GDM1 (cell line): ENCODE measurements at regions not wholly inside any gene's neighbourhood (a gene's known extent, or its start where the extent isn't known, plus 50 kb on each side); places are given as distances from the start of the nearest gene placed in this dataset.
"Not testable (repeated sequence)": the region's sequence is repeated elsewhere in the genome, so short reads cannot be mapped to it uniquely, and the experiment has no call there.

Source experiments
- DNase-seq: peaks from one replicate; lab custom pipeline; 2025; lab: John Stamatoyannopoulos, UW

DNA sequence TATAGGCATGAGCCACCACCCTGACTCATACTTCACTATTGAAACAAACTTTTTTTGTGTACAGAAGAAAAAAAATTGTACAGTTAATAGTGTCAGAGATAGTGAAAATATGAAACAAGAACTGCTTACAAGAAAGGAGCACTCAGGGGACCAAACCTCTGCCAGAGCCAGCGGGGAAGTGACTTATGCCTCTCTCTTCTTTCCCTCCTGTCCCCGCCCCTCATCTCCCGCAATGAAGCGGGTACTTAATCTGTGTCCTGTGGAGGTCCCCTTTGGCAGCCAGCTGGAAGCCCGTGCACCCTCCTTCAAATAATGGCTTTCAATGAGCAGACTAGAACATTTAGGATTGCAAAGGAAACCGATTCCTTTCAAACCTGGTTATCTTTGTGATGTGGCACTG lies 51.5 kb downstream of the PPIAL4A start:
- not testable (repeated sequence) for DNase-seq

DNA sequence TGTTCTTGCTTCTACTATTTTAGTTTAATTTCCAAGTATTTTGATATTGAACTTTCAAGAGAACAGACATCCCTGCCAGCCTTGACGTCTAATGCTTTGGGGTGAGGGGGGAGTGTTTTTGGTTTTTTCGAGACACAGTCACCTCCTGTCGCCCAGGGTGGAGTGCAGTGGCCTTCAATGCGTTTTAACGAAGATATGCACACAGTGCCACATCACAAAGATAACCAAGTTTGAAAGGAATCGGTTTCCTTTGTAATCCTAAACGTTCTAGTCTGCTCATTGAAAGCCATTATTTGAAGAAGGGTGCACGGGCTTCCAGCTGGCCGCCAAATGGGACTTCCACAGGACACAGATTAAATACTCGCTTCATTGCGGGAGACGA lies 52.3 kb downstream of the PPIAL4A start:
- not testable (repeated sequence) for DNase-seq

DNA sequence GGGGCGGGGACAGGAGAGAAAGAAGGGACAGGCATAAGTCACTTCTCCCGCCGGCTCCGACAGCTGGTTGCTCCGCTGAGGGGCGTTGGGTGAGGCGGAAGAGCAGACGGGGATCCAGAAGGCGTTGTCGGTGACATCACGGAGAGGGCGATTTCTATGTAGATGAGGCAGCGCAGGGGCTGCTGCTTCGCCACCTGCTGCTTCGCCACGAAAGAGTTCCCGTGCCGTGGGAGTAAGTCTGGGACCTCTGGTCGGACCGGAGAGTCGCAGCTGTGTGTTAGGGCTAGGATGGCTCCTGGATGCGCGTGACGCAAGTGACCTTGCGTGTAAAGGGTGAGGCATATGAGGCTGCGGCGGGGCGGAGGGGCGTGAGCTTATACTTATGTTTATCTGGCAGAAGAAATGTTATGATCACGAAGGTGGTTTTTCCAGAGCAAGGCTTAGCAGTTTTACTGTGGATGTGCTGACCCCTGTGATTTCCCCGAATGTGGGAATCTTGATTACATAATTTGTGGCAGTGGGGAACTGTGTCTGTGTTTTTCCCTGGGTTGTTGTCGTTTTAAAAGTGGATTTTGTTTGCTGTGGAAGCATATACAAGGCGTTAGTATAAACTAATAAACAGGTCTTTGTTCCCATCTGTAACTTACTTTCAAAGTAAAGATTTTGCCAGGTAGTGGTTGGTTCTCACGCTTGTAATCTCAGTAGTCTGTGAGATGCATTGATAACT lies 52.8 kb downstream of the PPIAL4A start:
- DNase-seq, result not testable (repeated sequence)

DNA sequence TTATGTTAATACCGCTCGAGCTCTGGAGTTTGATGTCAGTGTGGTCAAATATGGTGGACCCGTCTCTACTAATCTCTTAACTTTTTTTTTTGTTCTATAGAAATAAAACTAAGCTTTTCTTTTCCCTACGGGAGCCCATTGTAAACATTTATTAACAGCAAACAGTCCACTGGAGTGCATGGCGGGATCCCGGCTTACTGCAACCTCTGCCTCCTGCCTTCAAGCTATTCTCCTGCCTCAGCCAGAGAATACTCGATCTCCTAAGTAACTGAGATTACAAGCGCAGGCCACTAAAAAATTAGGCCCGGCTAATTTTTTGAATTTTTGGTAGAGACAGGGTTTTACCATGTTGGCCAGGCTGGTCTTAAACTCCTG lies 53.4 kb downstream of the PPIAL4A start:
- DNase-seq, result not testable (repeated sequence)

DNA sequence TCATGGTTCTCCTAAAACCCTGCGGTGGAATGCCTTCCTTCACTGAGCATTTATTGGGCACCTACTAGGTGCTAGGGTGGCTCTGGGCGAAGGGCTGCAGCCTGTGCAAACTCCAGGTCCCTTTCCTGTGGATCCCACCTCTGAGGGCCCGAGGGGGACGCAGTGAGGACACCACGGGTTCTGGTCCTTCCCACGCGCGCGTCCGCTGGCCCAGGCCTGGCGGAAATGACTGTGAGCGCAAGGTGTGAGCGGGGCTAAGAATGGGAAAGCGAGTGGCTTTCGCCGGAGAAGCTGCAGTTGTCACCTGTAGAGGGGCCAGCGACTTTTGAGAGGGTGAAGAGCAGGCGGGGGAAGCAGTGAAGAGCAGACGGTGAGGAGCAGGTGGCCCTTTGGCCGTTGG lies 55.1 kb downstream of the PPIAL4A start:
- DNase-seq, result not testable (repeated sequence)

DNA sequence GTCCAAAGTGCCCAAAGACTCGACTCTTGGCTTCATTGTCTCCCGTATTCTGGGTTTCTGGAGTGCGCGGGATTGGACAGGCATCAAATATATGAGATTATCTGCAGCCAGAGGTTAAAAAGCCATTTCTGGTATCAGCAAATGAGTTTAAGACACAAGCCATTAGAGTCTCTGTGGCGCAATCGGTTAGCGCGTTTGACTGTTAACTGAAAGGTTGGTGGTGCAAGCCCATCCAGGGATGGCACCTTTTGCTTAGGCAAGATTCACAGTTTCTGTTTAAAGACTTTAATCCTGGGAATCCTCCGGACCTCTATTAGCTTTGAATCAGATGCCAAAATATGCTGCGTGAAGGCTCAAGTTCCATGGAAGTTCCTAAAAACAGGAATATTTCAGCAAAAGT lies 55.6 kb downstream of the PPIAL4A start:
- DNase-seq, result not testable (repeated sequence)

DNA sequence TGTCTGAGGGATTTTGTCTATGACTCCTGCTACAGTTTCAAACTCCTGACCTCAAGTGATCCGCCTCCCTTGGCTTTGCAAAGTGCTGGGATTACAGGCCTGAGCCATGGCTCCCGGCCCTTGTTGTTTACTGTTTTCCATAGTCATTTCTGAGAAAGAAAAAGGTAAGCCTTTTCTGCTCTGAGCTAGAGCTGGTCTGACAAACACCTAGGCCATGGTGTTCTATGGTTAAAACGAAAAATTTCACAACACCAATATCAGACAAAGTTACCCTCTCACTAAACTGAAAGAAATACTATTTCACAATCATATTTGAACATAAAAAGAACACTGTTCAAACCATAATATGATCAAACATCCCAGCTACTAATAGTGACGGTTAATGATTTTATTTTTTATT lies 57.5 kb downstream of the PPIAL4A start:
- not testable (repeated sequence) for DNase-seq

DNA sequence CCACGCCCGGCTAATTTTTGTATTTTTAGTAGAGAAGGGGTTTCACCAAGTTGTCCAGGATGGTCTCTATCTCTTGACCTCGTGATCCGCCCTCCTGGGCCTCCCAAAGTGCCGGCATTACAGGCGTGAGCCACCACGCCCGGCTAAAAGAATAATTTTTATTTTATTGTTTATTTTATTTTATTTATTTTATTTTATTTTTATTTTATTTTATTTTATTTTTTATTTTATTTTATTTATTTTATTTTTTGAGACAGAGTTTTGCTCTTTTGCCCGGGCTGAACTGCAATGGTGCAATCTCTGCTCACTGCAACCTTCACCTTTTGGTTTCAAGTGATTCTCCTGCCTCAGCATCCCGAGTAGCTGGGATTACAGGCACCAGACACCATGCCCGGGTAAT lies 60.2 kb downstream of the PPIAL4A start:
- not testable (repeated sequence) for DNase-seq

DNA sequence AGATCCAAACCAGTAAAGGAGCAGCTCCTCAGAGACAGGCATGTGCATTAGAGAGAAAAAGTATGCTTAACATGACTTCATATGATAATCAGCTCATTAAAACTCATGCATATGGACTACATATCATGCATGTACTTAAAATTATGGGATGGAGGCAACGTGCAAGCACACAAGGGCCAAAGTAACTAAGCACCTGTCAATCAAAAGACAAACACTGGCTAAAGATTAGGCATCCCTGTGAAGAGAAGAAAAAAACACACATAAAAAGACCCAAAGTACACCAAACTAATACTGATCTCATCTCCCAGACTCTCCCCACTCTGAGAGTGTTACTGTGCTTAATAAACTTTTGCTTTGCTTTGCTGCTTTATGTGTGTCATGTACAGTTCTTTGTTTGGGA lies 61.1 kb downstream of the PPIAL4A start:
- not testable (repeated sequence) for DNase-seq

DNA sequence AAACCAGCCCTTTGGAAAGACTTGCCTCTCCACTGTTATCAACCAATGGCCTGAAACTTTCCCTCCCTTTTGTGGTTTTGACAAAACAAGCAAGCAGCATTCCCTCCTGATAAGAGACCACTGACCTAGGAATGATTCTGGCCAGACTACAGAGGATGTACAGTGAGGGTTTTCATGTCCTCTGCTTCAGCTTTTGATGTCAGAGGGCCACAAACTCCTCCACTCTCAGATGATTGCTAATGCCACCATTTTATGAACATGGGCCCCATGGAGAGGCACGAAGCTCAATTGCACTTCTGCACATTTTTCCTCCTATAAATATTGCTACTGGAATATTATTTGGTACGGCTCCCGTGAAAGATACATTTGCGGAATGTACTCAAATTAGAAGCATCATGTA lies 61.5 kb downstream of the PPIAL4A start:
- not testable (repeated sequence) for DNase-seq

DNA sequence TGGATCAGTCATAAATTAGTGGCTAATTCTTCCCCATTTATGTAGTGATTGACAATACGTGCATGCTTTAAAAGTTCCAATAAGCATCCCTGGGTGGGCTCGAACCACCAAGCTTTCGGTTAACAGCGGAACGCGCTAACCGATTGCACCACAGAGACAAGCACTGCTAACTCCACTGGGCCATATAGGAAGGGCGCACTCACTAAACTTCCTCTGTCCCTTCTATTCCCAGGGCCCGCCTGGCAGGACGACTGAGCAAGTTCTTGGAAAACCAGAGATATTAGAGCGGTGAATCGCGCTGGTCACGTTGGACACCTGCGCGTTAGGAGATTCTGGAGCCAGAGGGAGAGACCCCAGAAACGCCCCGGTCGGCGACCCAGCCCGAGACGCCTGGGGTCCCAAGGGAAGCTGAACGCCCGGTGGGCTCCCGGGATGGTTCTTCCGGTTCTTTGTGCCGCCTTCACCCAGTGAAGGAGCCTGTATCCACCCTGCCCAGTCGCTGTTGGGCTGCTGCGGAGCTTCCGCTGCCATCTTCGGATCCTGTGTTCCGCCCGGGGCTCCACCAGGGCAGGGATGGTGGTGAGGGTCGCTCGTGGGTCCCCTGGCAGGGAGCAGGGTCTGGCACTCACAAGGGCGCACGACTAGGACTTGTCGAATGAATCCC lies 62.8 kb downstream of the PPIAL4A start:
- DNase-seq, result not testable (repeated sequence)

DNA sequence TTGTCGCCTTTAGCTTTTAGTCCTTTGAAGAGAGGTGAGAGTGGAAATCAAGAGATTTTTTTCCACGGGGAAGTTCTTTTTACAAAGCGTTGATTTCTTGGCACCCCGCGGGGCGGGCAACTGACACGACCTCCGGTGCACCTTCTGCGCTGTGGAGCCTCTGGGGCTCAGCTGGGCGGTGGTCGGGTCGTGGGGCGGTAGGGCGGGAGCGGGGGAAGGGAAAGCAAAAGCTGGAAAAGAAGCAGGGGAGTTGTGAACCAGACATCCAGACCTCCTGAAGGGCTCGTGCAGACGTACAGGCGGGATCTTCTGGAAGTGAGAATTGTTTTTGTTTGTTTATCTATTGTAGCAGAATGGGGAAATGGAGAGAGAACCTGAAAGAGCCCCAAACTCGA lies 63.3 kb downstream of the PPIAL4A start:
- DNase-seq, result not testable (repeated sequence)

DNA sequence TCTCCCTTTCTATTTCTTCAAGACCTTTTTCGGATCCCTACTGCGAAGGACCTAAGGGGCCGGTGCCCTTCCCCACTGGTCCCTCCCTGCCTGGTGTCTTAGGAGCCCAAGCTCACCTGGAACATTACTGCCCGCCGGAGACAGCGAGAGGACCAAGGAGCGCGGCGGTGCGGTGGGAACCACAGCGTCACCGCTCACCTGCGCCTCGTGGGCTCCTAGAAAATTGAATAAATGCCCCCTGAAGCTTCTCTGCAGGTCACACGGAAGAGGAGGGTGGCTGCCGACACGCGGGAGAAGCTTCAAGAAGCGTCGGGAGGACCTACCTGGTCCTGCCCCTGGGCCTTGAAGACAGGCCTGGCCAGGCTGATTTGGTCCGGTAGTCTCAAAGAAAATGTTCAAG lies 65.2 kb downstream of the PPIAL4A start:
- DNase-seq, result no peak

DNA sequence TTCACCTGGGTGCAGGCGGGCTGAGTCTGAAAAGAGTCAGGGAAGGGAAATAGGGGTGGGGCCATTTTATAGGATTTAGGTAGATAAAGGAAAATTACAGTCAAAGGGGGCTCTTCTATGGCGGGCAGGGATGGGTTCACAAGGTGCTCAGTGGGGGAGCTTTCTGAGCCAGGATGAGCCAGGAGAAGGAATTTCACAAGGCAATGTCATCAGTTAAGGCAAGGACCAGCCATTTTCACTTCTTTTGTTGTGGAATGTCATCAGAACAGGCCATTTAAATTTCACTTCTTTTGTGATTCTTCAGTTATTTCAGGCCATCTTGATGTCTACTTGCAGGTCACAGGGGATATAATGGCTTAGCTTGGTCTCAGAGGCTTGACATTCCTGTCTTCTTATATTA lies 66.4 kb downstream of the PPIAL4A start:
- DNase-seq, result not testable (repeated sequence)

DNA sequence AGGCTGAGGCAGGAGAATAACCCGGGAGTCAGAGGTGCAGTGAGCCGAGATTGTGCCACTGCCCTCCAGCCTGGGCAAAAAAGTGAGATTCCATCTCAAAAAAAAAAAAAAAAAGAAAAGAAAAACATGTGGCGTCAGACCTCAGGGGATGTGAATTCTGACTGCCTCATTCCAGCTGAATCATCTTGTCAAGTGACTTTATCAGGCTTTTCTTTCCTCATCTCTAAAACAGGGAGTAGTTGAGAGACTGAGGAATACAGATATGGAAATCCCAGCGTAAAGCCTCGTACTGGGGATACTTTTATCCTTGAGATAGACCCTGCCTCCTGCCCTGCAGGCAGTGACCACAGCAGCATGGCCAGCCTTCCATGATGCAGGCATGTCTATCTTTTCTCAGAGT lies 76.4 kb downstream of the PPIAL4A start:
- DNase-seq, result not testable (repeated sequence)

DNA sequence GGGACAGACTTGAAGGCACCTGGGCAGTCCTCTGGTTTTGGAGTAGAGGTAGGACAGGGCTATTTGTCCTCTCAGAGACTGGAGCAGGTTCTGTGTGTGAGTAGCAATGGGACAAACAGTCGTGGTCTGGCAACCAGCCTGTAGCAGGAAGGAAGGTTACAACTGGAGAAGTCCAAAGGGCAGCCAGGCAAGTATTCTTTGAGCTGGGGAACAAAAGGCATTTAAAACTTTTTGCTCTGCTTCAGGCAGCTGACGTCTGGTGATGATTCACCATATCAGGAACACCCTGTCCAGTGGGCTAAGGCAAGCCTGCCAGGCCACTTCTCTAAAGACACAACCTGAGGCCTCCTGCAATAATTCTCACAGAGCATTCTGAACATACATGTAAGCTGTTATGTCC lies 83.3 kb downstream of the PPIAL4A start:
- not testable (repeated sequence) for DNase-seq

DNA sequence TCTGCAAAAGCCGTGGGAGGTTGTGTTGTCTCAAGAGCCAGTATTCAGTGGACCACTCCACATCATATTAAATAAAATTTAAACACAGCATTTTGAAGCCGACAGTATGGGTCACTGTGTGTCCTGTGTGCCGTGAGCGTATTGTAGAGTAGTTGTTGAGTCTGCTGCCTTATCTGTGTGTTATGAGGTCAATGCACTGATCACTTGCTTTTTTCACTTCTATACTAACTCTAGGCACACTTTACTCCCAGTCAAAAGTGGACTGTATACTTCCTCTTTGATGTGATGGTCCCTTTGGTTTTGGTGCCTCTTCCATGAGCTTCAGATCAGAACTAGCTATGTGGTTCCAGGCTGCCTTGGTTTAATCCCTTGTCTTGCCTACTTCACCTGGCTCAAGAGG lies 84.3 kb downstream of the PPIAL4A start:
- not testable (repeated sequence) for DNase-seq

DNA sequence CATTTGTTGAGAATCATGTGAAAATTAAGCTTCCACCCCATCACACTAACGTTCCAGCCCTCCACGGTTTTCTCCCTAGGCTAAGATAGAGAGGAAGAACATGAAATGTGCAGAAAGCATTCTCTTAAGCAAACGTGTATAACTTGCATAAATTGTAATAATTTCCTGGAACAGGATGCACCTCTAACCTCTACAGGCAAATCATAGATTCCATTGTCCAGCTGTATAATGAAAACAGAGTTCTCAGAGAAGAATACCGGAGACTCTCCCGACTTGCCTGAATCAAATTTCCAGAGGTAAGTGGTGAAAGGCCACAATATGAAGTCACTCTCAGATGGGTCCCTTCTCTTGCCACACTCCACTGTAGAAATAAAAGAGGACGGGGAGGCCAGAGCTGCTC lies 87.7 kb downstream of the PPIAL4A start:
- DNase-seq, result not testable (repeated sequence)

DNA sequence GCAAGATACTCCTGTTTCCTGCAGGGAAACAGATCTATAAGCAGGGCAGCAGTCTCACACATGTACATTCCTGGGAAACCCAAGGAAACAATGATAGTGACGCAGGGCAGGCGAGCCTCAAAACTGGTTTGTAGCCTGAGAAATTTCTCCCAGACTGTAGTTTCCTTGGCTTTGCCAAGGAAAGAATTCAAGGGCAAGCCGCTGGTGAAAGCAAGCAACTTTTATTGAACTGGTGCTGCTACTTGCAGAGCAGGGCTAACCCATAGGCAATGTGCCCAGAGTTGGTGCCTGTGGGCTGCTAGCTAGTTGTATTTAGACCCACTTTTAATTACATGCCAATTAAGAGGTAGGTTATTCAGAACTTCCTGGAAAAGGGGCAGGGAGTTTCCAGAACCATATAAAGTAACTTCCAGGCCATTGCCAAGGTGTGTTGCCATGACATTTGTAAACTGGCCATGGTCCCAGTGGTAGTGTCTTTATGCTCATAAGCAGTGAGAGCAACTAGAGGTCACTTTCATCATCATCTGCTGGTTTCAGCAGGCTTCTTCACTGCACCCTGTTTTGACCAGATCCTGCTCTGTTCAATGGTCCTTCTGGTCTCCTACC lies 92.0 kb downstream of the PPIAL4A start:
- not testable (repeated sequence) for DNase-seq

DNA sequence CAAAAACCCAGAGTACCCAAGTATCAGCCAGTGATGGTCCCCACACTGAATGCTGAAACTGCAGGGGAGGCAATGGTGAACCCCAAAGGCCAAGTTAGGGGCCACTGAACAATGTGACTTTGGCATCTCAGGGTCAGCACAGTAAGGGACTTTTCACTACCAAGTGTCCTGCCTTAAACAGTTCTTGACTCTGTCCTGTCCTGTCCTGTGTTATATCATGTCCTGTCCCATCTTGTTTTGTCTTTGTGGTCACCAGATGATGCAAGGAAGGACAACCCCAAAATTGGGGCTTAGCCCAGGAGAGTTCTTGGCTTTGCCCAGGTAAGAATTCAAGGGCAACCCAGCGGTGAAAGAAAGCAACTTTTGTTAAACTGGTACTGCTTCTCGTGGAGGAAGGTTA lies 105.0 kb downstream of the PPIAL4A start:
- DNase-seq, result not testable (repeated sequence)

DNA sequence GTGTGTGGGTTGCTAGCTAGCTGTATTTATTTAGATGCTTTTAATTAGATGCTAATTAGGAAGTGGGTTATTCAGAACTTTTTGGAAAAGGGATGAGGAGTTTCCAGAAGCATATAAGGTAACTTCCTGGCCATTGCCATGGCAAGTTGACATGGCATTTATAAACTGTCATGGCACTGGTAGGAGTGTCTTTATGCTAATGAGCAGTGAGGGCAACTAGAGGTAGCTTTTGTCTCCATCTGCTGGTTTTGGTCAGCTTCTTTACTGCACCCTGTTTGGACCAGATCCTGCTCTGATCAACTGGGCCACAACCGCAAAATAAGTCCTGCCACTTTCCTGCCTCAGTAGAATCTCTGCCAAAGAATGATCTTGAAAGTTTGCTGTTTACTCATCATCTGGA lies 105.5 kb downstream of the PPIAL4A start:
- DNase-seq, result not testable (repeated sequence)

DNA sequence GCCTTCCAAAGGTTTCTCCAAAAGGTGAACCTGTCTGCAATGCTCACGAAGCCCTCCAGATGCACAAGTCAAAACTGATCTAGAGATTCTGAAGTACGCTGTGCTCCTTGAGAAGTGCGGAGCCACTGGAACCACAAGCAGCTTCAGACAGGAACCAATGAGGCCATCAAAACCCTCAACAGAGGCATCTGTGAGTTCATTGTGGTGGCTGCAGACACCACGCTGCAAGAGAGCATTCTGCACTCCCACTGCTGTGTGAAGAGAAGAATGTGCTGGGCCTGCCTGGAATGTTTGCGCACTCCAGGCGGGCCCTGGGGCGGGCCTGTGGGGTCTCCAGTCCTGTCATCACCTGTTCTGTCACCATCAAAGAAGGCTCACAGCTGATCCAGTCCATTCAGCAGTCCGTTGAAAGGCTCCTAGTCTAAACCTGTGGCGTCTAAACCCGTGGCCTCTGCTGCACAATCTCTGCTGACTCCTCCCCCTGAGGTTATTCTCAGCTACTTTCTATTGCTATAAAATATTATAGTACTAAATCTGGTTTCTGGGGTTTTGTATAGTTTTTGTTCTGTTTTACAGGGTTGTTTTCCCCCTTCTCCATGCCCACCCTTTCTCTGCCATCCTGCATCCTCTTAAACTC lies 111.6 kb downstream of the PPIAL4A start:
- not testable (repeated sequence) for DNase-seq

DNA sequence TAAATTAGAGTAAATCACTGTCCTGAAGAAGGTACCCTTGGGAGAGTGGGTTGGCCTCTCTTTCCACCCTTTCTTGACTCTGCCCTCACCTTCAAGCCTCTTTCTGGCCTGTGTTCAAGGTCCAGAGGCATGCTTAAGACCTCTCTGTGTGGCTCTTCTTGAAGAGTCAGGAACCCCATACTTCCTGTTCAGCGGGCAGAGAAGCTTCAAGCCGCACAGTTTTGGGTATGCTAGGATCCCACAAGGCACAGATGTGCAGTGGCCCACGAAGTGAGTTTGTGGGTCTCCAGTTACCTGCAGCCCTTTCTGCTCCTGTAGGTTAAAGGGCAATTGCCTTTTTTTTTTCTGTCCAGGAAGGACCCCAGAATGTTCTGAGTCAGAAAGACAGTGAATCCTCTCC lies 113.7 kb downstream of the PPIAL4A start:
- not testable (repeated sequence) for DNase-seq
